ENCODE measurements at regions not wholly inside any gene's neighbourhood (a gene's known extent, or its start where the extent isn't known, plus 50 kb on each side); places are given as distances from the start of the nearest gene placed in this dataset.

DNA sequence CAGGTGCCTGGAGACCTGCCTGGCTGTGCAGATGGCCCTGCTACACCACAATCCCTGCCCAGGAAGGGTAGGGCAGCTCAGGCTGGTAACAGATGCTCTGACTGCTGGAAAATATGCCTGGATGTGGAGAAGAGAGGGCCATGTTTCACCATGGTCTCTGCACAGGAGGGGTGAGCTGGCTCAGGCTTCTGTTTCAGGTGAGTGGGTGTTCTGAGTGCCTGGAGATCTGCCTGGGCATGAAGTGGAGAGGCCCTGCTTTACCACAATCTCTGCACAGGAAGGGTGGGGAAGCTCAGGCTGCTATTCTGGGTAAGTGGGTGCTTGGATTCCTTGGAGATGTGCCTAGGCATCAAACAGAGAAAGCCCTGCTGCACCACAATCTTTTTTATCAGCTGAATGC lies 350.1 kb downstream of the KIF20B start:
- no peak for TF ChIP-seq CREB1 (CRISPR knock-in tag; IDR thresholded peaks at IDR 0.05)
- TF ChIP-seq, protein P1, sequence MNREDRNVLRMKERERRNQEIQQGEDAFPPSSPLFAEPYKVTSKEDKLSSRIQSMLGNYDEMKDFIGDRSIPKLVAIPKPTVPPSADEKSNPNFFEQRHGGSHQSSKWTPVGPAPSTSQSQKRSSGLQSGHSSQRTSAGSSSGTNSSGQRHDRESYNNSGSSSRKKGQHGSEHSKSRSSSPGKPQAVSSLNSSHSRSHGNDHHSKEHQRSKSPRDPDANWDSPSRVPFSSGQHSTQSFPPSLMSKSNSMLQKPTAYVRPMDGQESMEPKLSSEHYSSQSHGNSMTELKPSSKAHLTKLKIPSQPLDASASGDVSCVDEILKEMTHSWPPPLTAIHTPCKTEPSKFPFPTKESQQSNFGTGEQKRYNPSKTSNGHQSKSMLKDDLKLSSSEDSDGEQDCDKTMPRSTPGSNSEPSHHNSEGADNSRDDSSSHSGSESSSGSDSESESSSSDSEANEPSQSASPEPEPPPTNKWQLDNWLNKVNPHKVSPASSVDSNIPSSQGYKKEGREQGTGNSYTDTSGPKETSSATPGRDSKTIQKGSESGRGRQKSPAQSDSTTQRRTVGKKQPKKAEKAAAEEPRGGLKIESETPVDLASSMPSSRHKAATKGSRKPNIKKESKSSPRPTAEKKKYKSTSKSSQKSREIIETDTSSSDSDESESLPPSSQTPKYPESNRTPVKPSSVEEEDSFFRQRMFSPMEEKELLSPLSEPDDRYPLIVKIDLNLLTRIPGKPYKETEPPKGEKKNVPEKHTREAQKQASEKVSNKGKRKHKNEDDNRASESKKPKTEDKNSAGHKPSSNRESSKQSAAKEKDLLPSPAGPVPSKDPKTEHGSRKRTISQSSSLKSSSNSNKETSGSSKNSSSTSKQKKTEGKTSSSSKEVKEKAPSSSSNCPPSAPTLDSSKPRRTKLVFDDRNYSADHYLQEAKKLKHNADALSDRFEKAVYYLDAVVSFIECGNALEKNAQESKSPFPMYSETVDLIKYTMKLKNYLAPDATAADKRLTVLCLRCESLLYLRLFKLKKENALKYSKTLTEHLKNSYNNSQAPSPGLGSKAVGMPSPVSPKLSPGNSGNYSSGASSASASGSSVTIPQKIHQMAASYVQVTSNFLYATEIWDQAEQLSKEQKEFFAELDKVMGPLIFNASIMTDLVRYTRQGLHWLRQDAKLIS (CRISPR knock-in tag; IDR thresholded peaks at IDR 0.05; ENCODE audit: borderline replicate concordance), result no peak
- TF ChIP-seq, protein P2, sequence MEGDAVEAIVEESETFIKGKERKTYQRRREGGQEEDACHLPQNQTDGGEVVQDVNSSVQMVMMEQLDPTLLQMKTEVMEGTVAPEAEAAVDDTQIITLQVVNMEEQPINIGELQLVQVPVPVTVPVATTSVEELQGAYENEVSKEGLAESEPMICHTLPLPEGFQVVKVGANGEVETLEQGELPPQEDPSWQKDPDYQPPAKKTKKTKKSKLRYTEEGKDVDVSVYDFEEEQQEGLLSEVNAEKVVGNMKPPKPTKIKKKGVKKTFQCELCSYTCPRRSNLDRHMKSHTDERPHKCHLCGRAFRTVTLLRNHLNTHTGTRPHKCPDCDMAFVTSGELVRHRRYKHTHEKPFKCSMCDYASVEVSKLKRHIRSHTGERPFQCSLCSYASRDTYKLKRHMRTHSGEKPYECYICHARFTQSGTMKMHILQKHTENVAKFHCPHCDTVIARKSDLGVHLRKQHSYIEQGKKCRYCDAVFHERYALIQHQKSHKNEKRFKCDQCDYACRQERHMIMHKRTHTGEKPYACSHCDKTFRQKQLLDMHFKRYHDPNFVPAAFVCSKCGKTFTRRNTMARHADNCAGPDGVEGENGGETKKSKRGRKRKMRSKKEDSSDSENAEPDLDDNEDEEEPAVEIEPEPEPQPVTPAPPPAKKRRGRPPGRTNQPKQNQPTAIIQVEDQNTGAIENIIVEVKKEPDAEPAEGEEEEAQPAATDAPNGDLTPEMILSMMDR (IDR thresholded peaks at IDR 0.05), result no peak
- TF ChIP-seq TCF7 (CRISPR knock-in tag; IDR thresholded peaks at IDR 0.05; ENCODE audit: low read depth), result no peak
- TF ChIP-seq NFE2L1 (CRISPR knock-in tag; IDR thresholded peaks at IDR 0.05), result no peak
- no peak for TF ChIP-seq USF1 (CRISPR knock-in tag; IDR thresholded peaks at IDR 0.05)
- TF ChIP-seq ZMAT4 (CRISPR knock-in tag; IDR thresholded peaks at IDR 0.05), result no peak

All from WTC11 (cell line).